Type B pancreatic cell (in vitro differentiated cells): ENCODE measurements at regions not wholly inside any gene's neighbourhood (a gene's known extent, or its start where the extent isn't known, plus 50 kb on each side); places are given as distances from the start of the nearest gene placed in this dataset.

Experiments
- DNase-seq: peaks from one replicate; pipeline ENCODE4 v3.0.0; 2021; ENCODE audit warnings: mixed read lengths; ENCODE audit not compliant: unreplicated experiment; ENCODE audit errors: extremely low spot score
- H3K27ac Mint-ChIP-seq: 2 replicates; pipeline ENCODE4 v1.8.0; 2021; ENCODE audit warnings: mild to moderate bottlenecking, mixed read lengths
- H3K27me3 Mint-ChIP-seq: 2 replicates; pipeline ENCODE4 v1.8.0; 2021; ENCODE audit warnings: mixed read lengths
- H3K36me3 Mint-ChIP-seq: 2 replicates; pipeline ENCODE4 v1.8.0; 2021; ENCODE audit warnings: mixed read lengths
- H3K4me1 Mint-ChIP-seq: one replicate; pipeline ENCODE4 v1.8.0; 2021; ENCODE audit warnings: mixed read lengths; ENCODE audit not compliant: unreplicated experiment
- H3K4me3 Mint-ChIP-seq: 2 replicates; pipeline ENCODE4 v1.8.0; 2021; ENCODE audit warnings: mild to moderate bottlenecking, mixed read lengths
- H3K9me3 Mint-ChIP-seq: 2 replicates; pipeline ENCODE4 v1.8.0; 2021; ENCODE audit warnings: mixed read lengths
- TF ChIP-seq, protein P1 (sequence below): fragments of 200-600 bp; sonication (generic); conservative IDR thresholded peaks from 2 replicates; pipeline ENCODE4 v1.5.0; 2021; ENCODE audit warnings: antibody characterized with exemption, mild to moderate bottlenecking

DNA sequence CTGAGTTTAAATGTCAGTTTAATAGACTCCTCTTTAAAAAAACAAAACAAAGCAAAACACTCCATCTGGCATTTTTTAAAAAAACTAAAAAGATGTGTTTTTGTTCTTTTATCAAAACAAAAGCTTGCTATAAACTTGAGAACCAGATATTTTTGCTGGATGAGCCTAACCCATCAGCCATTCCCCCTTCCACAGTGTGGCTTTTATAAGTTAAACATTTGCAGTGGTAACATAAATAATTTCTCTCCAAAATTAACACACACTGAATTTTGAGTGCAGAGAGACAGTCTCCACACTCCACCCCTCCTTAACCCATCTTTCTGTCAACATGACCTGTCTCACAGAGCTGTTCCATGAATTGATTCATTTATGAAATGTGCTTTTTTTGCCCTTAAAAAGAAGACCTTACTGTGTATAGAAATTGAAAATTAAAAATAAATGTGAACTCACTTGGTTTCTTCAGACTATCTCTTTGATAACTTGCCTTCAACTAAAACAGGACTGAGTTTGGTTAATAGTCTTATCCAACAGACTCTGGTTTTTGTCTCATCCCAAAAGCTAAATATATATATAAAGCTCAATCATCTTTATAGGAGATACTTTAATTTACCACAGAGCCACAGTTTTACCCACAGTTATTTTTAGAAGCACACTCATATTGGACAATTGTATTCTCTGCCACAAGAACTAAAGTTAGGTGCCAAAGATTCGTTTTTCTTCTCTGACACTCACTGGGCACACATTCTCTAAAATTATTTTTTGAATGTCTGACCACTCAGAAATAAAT lies 64.8 kb upstream of the STK39 start:
- peaks cover 4% of the 10 kb centered on the region for H3K9me3 Mint-ChIP-seq
- TF ChIP-seq, protein P1, sequence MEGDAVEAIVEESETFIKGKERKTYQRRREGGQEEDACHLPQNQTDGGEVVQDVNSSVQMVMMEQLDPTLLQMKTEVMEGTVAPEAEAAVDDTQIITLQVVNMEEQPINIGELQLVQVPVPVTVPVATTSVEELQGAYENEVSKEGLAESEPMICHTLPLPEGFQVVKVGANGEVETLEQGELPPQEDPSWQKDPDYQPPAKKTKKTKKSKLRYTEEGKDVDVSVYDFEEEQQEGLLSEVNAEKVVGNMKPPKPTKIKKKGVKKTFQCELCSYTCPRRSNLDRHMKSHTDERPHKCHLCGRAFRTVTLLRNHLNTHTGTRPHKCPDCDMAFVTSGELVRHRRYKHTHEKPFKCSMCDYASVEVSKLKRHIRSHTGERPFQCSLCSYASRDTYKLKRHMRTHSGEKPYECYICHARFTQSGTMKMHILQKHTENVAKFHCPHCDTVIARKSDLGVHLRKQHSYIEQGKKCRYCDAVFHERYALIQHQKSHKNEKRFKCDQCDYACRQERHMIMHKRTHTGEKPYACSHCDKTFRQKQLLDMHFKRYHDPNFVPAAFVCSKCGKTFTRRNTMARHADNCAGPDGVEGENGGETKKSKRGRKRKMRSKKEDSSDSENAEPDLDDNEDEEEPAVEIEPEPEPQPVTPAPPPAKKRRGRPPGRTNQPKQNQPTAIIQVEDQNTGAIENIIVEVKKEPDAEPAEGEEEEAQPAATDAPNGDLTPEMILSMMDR = no peak
- no peak for DNase-seq
- peaks cover 3% of the 10 kb centered on the region for H3K4me1 Mint-ChIP-seq
- H3K27ac Mint-ChIP-seq = no peak overlapping the region
- no peak overlapping the region for H3K4me3 Mint-ChIP-seq
- H3K36me3 Mint-ChIP-seq = no peaks in the 10 kb centered on the region
- H3K27me3 Mint-ChIP-seq = no peaks in the 10 kb centered on the region

DNA sequence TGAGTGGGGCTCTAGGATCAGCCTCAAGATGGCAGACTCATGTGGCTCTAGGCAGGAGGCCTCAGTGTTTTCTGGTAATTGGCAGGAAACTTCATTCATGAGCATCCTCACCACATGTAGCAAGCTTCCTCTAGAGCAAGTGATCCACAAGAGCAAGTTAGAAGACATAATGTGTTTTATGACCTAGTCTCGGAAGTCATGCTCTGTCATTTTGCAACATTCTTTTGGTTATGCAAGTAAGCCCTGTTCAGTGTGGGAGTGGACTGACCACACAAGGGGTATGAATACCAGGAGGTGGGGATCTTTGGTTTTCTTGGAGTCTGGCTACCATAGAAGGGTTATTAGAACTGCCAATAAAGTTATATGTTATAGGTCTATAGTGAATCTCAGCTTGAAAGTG lies 66.8 kb upstream of the STK39 start:
- Mint-ChIP-seq H3K27ac (no peak overlapping the region), H3K27me3 (no peaks in the 10 kb centered on the region), H3K4me3 (no peak overlapping the region), H3K9me3 (peaks cover 4% of the 10 kb centered on the region), H3K4me1 (peaks cover 3% of the 10 kb centered on the region), H3K36me3 (no peaks in the 10 kb centered on the region)
- no peak for DNase-seq
- TF ChIP-seq, protein P1 = no peak

DNA sequence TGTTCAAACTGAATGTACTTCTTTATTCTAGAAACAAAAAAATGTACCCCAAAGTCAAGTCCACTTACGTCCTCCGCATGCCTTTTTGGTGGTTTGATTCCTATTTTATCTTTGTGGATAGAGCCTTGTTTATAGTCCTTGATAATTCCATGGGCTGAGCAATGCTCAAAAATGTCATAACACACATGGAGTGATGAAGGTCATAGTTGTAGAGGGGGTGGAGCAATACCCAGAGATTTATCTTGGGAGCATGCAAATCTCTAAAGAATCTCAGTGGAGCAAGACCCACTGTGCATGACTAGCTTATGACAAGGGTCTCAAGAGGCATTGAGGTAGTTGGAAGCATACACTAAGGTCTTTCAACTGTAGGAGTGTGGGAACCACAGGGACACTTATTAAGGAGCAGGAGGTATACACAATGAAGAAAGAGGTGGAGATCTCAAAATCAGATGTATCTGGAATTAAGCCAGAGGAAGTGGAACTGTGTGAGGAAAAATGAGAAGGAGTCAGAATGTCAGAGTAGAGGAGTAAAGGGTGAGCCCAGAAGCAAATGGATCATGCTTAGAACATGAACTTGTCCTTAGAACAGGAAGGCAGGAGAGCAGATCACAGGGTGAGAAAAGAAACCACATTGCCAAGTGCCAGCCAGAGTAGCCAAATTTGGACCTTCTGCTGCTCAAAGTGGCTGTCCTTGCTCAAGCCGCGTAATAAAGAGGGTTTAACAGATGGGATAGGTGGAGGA lies 68.1 kb upstream of the STK39 start:
- DNase-seq = no peak
- Mint-ChIP-seq H3K27me3 (no peaks in the 10 kb centered on the region), H3K36me3 (no peaks in the 10 kb centered on the region), H3K4me1 (peaks cover 3% of the 10 kb centered on the region), H3K9me3 (peaks cover 4% of the 10 kb centered on the region), H3K27ac (no peak overlapping the region), H3K4me3 (no peak overlapping the region)
- TF ChIP-seq, protein P1 = no peak

DNA sequence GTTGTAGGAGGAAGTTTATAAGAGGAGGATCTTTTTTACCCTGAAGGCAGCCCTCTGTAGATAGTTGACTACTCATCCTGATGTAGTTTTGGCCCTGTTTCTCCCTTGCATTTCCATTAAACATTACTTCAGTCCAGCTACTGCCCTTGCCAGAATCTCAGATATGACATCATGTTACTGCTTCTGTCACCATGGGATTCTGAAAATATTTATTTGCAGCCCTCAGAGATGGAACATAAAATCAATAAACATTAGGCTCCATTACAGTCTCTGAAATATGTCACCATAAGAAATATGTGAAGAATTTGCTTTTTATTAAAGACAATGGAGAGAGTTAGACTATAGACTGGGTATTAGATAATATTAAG lies 68.7 kb upstream of the STK39 start:
- Mint-ChIP-seq H3K36me3 (no peaks in the 10 kb centered on the region), H3K9me3 (peaks cover 4% of the 10 kb centered on the region), H3K4me3 (no peak overlapping the region), H3K4me1 (peaks cover 7% of the 10 kb centered on the region), H3K27me3 (no peaks in the 10 kb centered on the region), H3K27ac (no peak overlapping the region)
- TF ChIP-seq, protein P1 = no peak
- no peak for DNase-seq

DNA sequence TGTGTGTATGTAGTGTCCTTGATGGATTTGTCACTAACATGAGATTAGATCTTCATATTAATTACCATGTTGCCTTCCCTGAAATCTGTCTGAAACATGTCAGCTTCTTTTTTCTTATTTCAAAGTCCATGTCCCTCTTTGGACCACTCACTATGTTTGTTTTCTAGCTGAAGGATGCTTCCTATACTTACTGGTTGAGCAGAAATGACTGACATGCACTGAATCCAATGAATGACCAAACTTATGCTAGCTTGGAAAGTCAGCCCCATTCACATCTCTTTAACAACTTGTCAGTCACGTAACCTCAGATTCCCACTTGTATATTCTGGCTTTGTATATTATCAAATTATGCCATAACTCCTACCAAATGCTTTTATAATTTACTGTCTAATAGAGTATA lies 69.9 kb upstream of the STK39 start:
- Mint-ChIP-seq H3K4me1 (peaks cover 11% of the 10 kb centered on the region), H3K4me3 (no peak overlapping the region), H3K27ac (no peak overlapping the region), H3K27me3 (no peaks in the 10 kb centered on the region), H3K9me3 (peaks cover 4% of the 10 kb centered on the region), H3K36me3 (no peaks in the 10 kb centered on the region)
- TF ChIP-seq, protein P1 = no peak
- DNase-seq = no peak
